SK-N-SH (cell line): ENCODE measurements at regions not wholly inside any gene's neighbourhood (a gene's known extent, or its start where the extent isn't known, plus 50 kb on each side); places are given as distances from the start of the nearest gene placed in this dataset.

ENCODE experiments used
- RAD21 ChIP-seq: IDR thresholded peaks from 2 replicates; pipeline ENCODE4 v1.6.1; 2012; ENCODE audit warnings: mild to moderate bottlenecking, low read length
- TF ChIP-seq, protein P1 (sequence below): fragments of 200-600 bp; sonication (generic); IDR thresholded peaks from 2 replicates; pipeline ENCODE4 v1.6.1; 2017; ENCODE audit warnings: antibody characterized with exemption, mild to moderate bottlenecking, moderate library complexity

DNA sequence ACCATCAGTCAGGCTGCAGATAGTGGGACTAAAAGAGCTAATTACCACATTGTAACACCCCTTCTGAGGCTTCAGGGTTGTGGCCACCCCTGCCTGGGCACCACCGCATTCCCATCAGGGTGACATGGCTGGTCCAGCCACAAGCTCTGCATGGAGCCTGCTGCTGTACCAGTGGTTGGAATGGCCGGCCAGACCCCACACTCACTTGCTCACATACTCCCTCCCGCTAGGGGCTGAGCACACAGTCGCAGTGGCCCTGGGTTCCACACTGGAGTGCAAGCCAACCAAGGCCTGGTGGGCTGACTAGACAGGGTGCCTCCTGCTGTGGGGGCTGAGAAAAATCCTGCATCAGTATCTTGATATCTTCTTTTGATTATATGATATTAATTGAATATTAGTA is 182.8 kb upstream of the STK17B start:
- TF ChIP-seq, protein P1, sequence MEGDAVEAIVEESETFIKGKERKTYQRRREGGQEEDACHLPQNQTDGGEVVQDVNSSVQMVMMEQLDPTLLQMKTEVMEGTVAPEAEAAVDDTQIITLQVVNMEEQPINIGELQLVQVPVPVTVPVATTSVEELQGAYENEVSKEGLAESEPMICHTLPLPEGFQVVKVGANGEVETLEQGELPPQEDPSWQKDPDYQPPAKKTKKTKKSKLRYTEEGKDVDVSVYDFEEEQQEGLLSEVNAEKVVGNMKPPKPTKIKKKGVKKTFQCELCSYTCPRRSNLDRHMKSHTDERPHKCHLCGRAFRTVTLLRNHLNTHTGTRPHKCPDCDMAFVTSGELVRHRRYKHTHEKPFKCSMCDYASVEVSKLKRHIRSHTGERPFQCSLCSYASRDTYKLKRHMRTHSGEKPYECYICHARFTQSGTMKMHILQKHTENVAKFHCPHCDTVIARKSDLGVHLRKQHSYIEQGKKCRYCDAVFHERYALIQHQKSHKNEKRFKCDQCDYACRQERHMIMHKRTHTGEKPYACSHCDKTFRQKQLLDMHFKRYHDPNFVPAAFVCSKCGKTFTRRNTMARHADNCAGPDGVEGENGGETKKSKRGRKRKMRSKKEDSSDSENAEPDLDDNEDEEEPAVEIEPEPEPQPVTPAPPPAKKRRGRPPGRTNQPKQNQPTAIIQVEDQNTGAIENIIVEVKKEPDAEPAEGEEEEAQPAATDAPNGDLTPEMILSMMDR: no peak
- no peak for TF ChIP-seq RAD21
